A549 (cell line): ENCODE measurements at regions not wholly inside any gene's neighbourhood (a gene's known extent, or its start where the extent isn't known, plus 50 kb on each side); places are given as distances from the start of the nearest gene placed in this dataset.
A peak's percentile ranks its signal among the peaks of the same experiment; 100 is the strongest.

Experiments
- ATAC-seq, 2 experiments: fragments of 200-7000 bp in 1 of 2; fragments of >200 bp in 1 of 2; cut with Nextera tagmentation in 1 of 2; cut with Tn5 transposase in 1 of 2; 3 replicates each; pipeline versions ENCODE4 v1.8.0 to v1.9.1; 2018 to 2020; ENCODE audit warnings: mild to moderate bottlenecking in 1 of 2, moderate library complexity in 1 of 2
- CTCF ChIA-PET: fragments of 300-600 bp; sonication (Branson Sonifier 250); formaldehyde crosslinking; extraction: SDS; loops from one replicate; lab custom pipeline; 2021; ENCODE audit warnings: antibody characterized with exemption, inconsistent platforms; lab: Yijun Ruan, JAX
- POLR2A ChIA-PET: fragments of 350-600 bp; formaldehyde crosslinking; extraction: SDS; loops from one replicate; lab custom pipeline; 2021; ENCODE audit warnings: antibody characterized with exemption, inconsistent platforms; lab: Yijun Ruan, JAX
- DNase-seq, 2 experiments: peaks; one replicate each; pipeline versions ENCODE4 v3.0.0 to v3.0.0-alpha.2; 2011 to 2016; ENCODE audit warnings: low read depth in 1 of 2, low spot score in 1 of 2
- FAIRE-seq: peaks from 2 replicates; lab custom pipeline; 2011; peaks lifted over from hg19 to GRCh38; lab: Jason Lieb, UNC
- H3K27ac ChIP-seq, 2 experiments: fragments of >200 bp; sonication (Bioruptor Twin); formaldehyde crosslinking; 3 replicates each; pipeline ENCODE4 v1.5.1; 2016 to 2017
- H3K4me1 ChIP-seq: fragments of >200 bp; sonication (Bioruptor Twin); formaldehyde crosslinking; 3 replicates; pipeline ENCODE4 v1.6.1; 2016
- H3K4me2 ChIP-seq: fragments of >200 bp; sonication (Bioruptor Twin); formaldehyde crosslinking; 3 replicates; pipeline ENCODE4 v1.6.1; 2016
- H3K4me3 ChIP-seq: fragments of >200 bp; sonication (Bioruptor Twin); formaldehyde crosslinking; 3 replicates; pipeline ENCODE4 v1.5.1; 2016
- H3K9me3 ChIP-seq: fragments of >200 bp; sonication (Bioruptor Twin); formaldehyde crosslinking; 3 replicates; pipeline ENCODE4 v1.6.1; 2016
- CBX8 ChIP-seq: fragments of 200-600 bp; sonication (generic); IDR thresholded peaks from 2 replicates; pipeline ENCODE4 v1.6.1; 2016
- CHD2 ChIP-seq: fragments of 150-350 bp; IDR thresholded peaks from 2 replicates; pipeline ENCODE4 v1.6.1; 2014; ENCODE audit warnings: low read length; ENCODE audit not compliant: partially characterized antibody
- CHD4 ChIP-seq: fragments of 200-600 bp; sonication (generic); IDR thresholded peaks from 2 replicates; pipeline ENCODE4 v1.6.1; 2016; ENCODE audit warnings: antibody characterized with exemption, mild to moderate bottlenecking, borderline replicate concordance
- EP300 ChIP-seq, 2 experiments: fragments of >200 bp; sonication (Bioruptor Twin); formaldehyde crosslinking; IDR thresholded peaks; 2 replicates in 1 of 2; 3 replicates in 1 of 2; pipeline ENCODE4 v1.6.1; 2016 to 2017
- ESRRA ChIP-seq: fragments of 150-350 bp; IDR thresholded peaks from 2 replicates; pipeline ENCODE4 v1.6.1; 2014; ENCODE audit warnings: mild to moderate bottlenecking, low read length, borderline replicate concordance
- HDAC2 ChIP-seq: fragments of 200-600 bp; sonication (generic); IDR thresholded peaks from 2 replicates; pipeline ENCODE4 v1.6.1; 2016
- HOXA7 ChIP-seq: fragments of 250-450 bp; sonication (Bioruptor Pico); IDR thresholded peaks from 2 replicates; pipeline ENCODE4 v1.5.0; 2020; ENCODE audit warnings: mild to moderate bottlenecking, moderate library complexity
- JUN ChIP-seq, 2 experiments: fragments of >200 bp; sonication (Bioruptor Twin); formaldehyde crosslinking; IDR thresholded peaks; 2 replicates in 1 of 2; 3 replicates in 1 of 2; pipeline ENCODE4 v1.6.1; 2016 to 2017
- KDM5A ChIP-seq: fragments of 200-600 bp; sonication (generic); IDR thresholded peaks from 2 replicates; pipeline ENCODE4 v1.6.1; 2016; ENCODE audit warnings: antibody characterized with exemption, mild to moderate bottlenecking
- NFE2L2 ChIP-seq: fragments of 150-350 bp; conservative IDR thresholded peaks from 2 replicates; pipeline ENCODE4 v1.6.1; 2014; ENCODE audit warnings: low read length
- POLR2AphosphoS2 ChIP-seq: conservative IDR thresholded peaks from 2 replicates; pipeline ENCODE4 v1.6.1; 2012; ENCODE audit warnings: low read length, improper control_type of control experiment, inconsistent platforms
- RNF2 ChIP-seq: fragments of 200-600 bp; sonication (generic); IDR thresholded peaks from 2 replicates; pipeline ENCODE4 v1.6.1; 2016; ENCODE audit warnings: low read depth, mild to moderate bottlenecking, antibody characterized with exemption, moderate library complexity, borderline replicate concordance
- SMC3 ChIP-seq: fragments of >200 bp; sonication (Bioruptor Twin); formaldehyde crosslinking; IDR thresholded peaks from 3 replicates; pipeline ENCODE4 v1.6.1; 2018; ENCODE audit warnings: inconsistent platforms
- ZFP36 ChIP-seq: fragments of 450-650 bp; IDR thresholded peaks from 2 replicates; pipeline ENCODE4 v1.6.1; 2014; ENCODE audit warnings: borderline replicate concordance; ENCODE audit not compliant: partially characterized antibody
- ZNF302 ChIP-seq: fragments of 250-450 bp; sonication (Bioruptor Pico); IDR thresholded peaks from 2 replicates; pipeline ENCODE4 v1.9.0; 2021; ENCODE audit warnings: inconsistent platforms, mild to moderate bottlenecking, moderate library complexity
- WGBS: methylation state at CpG from one replicate; pipeline ENCODE4 v1.1.6; 2017; ENCODE audit errors: missing lambda C conversion rate; 5-methylcytosine and 5-hydroxymethylcytosine counted together
- TF ChIP-seq, protein P1 (sequence below): fragments of >200 bp; sonication (Bioruptor Twin); formaldehyde crosslinking; IDR thresholded peaks from 3 replicates; pipeline ENCODE4 v1.5.1; 2016
- TF ChIP-seq, protein P2 (sequence below): fragments of 150-350 bp; IDR thresholded peaks from 2 replicates; pipeline ENCODE4 v1.6.1; 2014; ENCODE audit warnings: low read depth, mild to moderate bottlenecking, low read length
- TF ChIP-seq, protein P3 (sequence below): IDR thresholded peaks from 2 replicates; pipeline ENCODE4 v1.6.1; 2012; ENCODE audit warnings: low read depth, borderline replicate concordance

DNA sequence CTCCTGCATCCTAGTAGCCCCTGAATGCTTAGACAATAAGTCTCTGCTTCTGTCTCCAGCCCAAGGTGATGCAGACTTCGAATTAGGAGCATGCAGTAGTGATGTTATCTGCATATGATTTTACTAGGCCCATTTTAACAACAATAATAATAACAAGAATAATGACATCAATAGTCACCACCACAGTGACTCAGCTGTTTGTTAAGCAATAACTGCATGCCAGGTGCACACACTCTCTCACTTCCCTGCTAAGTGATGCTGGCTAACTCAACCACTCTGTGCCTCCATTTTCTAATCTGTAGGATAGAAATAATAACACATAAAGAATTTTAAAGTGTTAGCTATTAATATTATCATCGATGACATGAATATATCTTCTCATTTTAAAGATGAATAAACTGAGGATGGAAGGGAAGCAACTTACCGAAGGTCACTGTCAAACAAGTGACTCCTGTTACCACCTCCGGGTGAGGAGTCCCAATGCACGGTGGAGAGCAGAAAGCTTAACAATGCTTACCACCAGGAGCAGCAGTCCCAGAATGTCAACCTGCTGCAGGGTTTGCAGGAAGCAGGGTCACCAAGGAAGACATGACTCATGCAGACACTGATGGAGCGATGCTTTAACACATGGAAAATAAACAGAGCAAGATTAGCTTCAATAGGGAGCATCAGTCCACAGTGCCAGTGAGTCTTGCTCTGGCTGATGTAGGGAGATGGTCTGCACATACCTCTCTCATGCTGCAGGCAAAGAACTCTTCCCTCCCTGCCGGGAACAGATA lies 290.2 kb downstream of the SPATA17 start:
- no peak for ATAC-seq
- ChIA-PET CTCF (no interaction called here), POLR2A (no interaction called here)
- H3K4me3 ChIP-seq, result no peak overlapping the region
- no peak for FAIRE-seq
- TF ChIP-seq, protein P1, sequence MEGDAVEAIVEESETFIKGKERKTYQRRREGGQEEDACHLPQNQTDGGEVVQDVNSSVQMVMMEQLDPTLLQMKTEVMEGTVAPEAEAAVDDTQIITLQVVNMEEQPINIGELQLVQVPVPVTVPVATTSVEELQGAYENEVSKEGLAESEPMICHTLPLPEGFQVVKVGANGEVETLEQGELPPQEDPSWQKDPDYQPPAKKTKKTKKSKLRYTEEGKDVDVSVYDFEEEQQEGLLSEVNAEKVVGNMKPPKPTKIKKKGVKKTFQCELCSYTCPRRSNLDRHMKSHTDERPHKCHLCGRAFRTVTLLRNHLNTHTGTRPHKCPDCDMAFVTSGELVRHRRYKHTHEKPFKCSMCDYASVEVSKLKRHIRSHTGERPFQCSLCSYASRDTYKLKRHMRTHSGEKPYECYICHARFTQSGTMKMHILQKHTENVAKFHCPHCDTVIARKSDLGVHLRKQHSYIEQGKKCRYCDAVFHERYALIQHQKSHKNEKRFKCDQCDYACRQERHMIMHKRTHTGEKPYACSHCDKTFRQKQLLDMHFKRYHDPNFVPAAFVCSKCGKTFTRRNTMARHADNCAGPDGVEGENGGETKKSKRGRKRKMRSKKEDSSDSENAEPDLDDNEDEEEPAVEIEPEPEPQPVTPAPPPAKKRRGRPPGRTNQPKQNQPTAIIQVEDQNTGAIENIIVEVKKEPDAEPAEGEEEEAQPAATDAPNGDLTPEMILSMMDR, result no peak
- 0 out of 2 replicates have a peak, but pooled peaks have one; percentile 25 for TF ChIP-seq NFE2L2
- no peaks in the 10 kb centered on the region for H3K4me1 ChIP-seq
- 34% methylated on average over 7 of the region's 7 CpGs for WGBS
- no peaks in the 10 kb centered on the region for H3K9me3 ChIP-seq
- no peak overlapping the region for H3K4me2 ChIP-seq
- H3K27ac ChIP-seq, result no peak overlapping the region
- no peak for DNase-seq

DNA sequence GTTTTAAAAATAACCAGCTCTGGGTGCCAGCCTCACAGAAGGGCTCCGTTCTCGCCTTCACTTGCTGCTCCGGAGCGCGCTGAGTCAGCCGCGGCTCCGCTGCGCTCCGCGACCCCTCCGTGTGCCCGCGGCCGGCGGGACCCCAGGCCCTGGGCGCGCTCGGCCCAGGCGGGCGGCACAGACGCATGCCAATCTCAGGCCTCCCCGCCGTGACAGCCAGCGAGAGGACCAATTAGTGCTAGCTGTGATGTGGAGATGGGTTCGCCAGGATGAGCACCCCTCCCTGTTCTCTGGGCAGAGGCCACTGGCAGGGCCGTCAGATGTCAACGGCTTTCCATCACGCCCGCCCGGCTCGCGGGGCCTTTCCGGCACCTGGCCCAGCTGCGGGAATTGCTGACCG lies 293.8 kb downstream of the SPATA17 start:
- TF ChIP-seq, protein P2, sequence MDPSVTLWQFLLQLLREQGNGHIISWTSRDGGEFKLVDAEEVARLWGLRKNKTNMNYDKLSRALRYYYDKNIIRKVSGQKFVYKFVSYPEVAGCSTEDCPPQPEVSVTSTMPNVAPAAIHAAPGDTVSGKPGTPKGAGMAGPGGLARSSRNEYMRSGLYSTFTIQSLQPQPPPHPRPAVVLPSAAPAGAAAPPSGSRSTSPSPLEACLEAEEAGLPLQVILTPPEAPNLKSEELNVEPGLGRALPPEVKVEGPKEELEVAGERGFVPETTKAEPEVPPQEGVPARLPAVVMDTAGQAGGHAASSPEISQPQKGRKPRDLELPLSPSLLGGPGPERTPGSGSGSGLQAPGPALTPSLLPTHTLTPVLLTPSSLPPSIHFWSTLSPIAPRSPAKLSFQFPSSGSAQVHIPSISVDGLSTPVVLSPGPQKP, result no peak
- TF ChIP-seq HOXA7 (CRISPR knock-in tag), result no peak
- TF ChIP-seq JUN (IDR thresholded peaks at IDR 0.05), result no peak
- TF ChIP-seq, all 56 proteins: peak for 0
- Histone ChIP-seq H3K9me3 (no peaks in the 10 kb centered on the region), H3K4me2 (no peak overlapping the region), H3K27ac (no peak overlapping the region), H3K4me3 (no peak overlapping the region), H3K4me1 (no peaks in the 10 kb centered on the region)
- WGBS, result 77% methylated on average over 26 of the region's 36 CpGs
- ATAC-seq (no peak), FAIRE-seq (no peak), DNase-seq (no peak)
- ChIA-PET CTCF (no interaction called here), POLR2A (no interaction called here)

DNA sequence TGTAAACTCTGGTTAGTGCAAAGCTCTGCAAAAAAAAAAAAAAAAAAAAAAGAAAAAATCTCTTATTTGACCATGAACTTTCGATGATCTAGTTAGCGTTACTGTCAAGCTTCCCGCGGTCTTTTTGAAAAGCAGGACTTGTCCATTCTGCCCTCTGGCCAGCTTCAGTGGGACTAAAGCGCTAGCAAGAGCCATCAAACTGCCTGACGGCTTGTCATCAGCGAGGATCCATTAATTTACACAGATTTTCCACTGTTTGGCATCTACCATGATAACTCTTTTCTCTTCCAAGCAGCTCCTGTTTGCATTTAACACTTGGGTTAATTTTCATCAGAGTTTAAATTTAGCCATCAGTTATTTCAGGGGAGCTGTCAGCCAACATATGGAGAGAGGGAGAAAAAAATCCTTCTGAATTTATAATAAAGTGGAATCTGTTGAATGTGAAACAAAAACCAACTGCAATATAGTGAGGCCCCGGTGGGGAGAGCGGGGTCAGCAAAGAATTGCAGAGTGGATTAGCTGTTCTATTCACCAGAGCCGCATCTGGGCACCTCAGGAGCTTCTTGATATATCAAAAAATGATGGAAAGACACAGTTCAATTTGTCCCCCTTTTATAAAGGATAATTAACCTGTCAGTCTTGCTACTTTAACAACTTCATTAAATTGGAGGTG lies 298.2 kb downstream of the SPATA17 start:
- Histone ChIP-seq H3K27ac (no peak overlapping the region), H3K4me1 (no peaks in the 10 kb centered on the region), H3K9me3 (no peaks in the 10 kb centered on the region), H3K4me3 (no peak overlapping the region), H3K4me2 (no peak overlapping the region)
- no peak for FAIRE-seq
- ChIA-PET CTCF (interaction anchor here (1.2 kb wide), 1 partner anchor 16 kb away, joined by 3 read pairs; no protein-coding TSS in a partner anchor), POLR2A (interaction anchor here (0.6 kb wide), 1 partner anchor 51 kb away, joined by 4 read pairs; no protein-coding TSS in a partner anchor)
- 27% methylated on average over 10 of the region's 10 CpGs for WGBS
- TF ChIP-seq, protein P3, sequence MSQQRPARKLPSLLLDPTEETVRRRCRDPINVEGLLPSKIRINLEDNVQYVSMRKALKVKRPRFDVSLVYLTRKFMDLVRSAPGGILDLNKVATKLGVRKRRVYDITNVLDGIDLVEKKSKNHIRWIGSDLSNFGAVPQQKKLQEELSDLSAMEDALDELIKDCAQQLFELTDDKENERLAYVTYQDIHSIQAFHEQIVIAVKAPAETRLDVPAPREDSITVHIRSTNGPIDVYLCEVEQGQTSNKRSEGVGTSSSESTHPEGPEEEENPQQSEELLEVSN, result no peak
- no peak for TF ChIP-seq EP300 (IDR thresholded peaks at IDR 0.05)
- TF ChIP-seq CHD2, result no peak
- TF ChIP-seq ZNF302 (CRISPR knock-in tag), result no peak
- TF ChIP-seq CHD4, result no peak
- TF ChIP-seq, protein P1, result no peak
- TF ChIP-seq SMC3, result no peak
- no peak for TF ChIP-seq HOXA7 (CRISPR knock-in tag)
- no peak for TF ChIP-seq ZFP36
- no peak for TF ChIP-seq CBX8
- TF ChIP-seq RNF2, result no peak
- TF ChIP-seq POLR2AphosphoS2, result no peak
- TF ChIP-seq ESRRA, result no peak
- no peak for TF ChIP-seq KDM5A
- TF ChIP-seq HDAC2, result no peak
- ATAC-seq, result no peak
- DNase-seq, result no peak
